ENCODE measurements at regions not wholly inside any gene's neighbourhood (a gene's known extent, or its start where the extent isn't known, plus 50 kb on each side); places are given as distances from the start of the nearest gene placed in this dataset.

GRCh38 chr2:35741556-35741955 is 614.0 kb upstream of the CRIM1 start:
- H3K9ac ChIP-seq (replicated peaks in 1 of 4; ENCODE audit: extremely low read depth in 1 of 4, low read depth in 3 of 4, low read length in 3 of 4) = no peak overlapping the region
- no peak overlapping the region for H2BK120ac ChIP-seq (replicated peaks; ENCODE audit: low read depth, low read length)
- WGBS, 2 experiments (ENCODE audit: extremely low coverage in 1 of 2, insufficient coverage in 1 of 2, insufficient read length in 1 of 2, insufficient replicate concordance in 2 of 2, low coverage in 1 of 2, low lambda C conversion rate in 2 of 2, missing lambda C conversion rate in 1 of 2) = 87% methylated on average over 2 of the region's 2 CpGs; no CpG with 5 or more reads in 1 of the 2 experiments
- CTCF ChIA-PET (ENCODE audit: partially characterized antibody) = no interaction called here
- no peak overlapping the region for H2BK15ac ChIP-seq (ENCODE audit: low read length)
- H2BK12ac ChIP-seq (ENCODE audit: low read depth, low read length) = no peak overlapping the region
- no peak for FAIRE-seq
- H3K23me2 ChIP-seq (ENCODE audit: low read depth, low read length) = no peaks in the 10 kb centered on the region
- H3K56ac ChIP-seq (replicated peaks; ENCODE audit: insufficient read length, low read depth, low read length) = no peak overlapping the region
- no peak overlapping the region for H4K5ac ChIP-seq (ENCODE audit: insufficient read length, low read depth, low read length)
- H3K4me1 ChIP-seq (replicated peaks in 1 of 4; ENCODE audit: control insufficient read depth in 3 of 4, insufficient read depth in 4 of 4, low read length in 3 of 4) = no peaks in the 10 kb centered on the region
- H3K79me2 ChIP-seq (ENCODE audit: control insufficient read depth in 1 of 2, insufficient read depth in 2 of 2, low read length in 2 of 2) = no peaks in the 10 kb centered on the region
- H3K79me1 ChIP-seq (ENCODE audit: low read depth, low read length) = no peaks in the 10 kb centered on the region
- no peak overlapping the region for H3K18ac ChIP-seq (ENCODE audit: extremely low read depth, low read length)
- H4K8ac ChIP-seq (ENCODE audit: extremely low read depth, insufficient read depth, low read length) = no peak overlapping the region
- no peaks in the 10 kb centered on the region for H3K9me3 ChIP-seq (ENCODE audit: insufficient read depth in 2 of 2, low read depth in 1 of 2, low read length in 1 of 2)
- H3K23ac ChIP-seq (ENCODE audit: insufficient read length) = no peak overlapping the region
- no peak overlapping the region for H3K4me3 ChIP-seq (ENCODE audit: extremely low read depth in 1 of 4, insufficient read depth in 2 of 4, low read depth in 3 of 4, low read length in 4 of 4)
- H3K27ac ChIP-seq (ENCODE audit: low read depth, low read length) = no peak overlapping the region
- no peaks in the 10 kb centered on the region for H4K20me1 ChIP-seq (replicated peaks in 1 of 2; ENCODE audit: control insufficient read depth in 1 of 2, insufficient read depth in 2 of 2, low read length in 2 of 2)
- no peak overlapping the region for H2BK20ac ChIP-seq (ENCODE audit: low read length)
- no peak overlapping the region for H3K4me2 ChIP-seq (ENCODE audit: insufficient read depth in 1 of 2, low read depth in 2 of 2, low read length in 2 of 2)
- no peak overlapping the region for H2AK5ac ChIP-seq (ENCODE audit: low read depth, low read length)
- no peak overlapping the region for H4K91ac ChIP-seq (replicated peaks; ENCODE audit: insufficient read length, low read length)
- POLR2A ChIA-PET (ENCODE audit: partially characterized antibody) = no interaction called here
- no peak overlapping the region for H2AFZ ChIP-seq (ENCODE audit: low read length)
- no peaks in the 10 kb centered on the region for H3K27me3 ChIP-seq (replicated peaks in 1 of 4; ENCODE audit: control insufficient read depth in 3 of 4, extremely low read depth in 1 of 4, insufficient read depth in 3 of 4, low read length in 3 of 4)
- no peak overlapping the region for H3K14ac ChIP-seq (ENCODE audit: insufficient read length)
- H2BK5ac ChIP-seq (ENCODE audit: low read depth, low read length) = no peak overlapping the region
- no peak for DNase-seq (ENCODE audit: low read depth in 1 of 2, low spot score in 2 of 2)
- H3K4ac ChIP-seq (replicated peaks; ENCODE audit: insufficient read length, low read depth, low read length) = no peak overlapping the region
- no peaks in the 10 kb centered on the region for H3K36me3 ChIP-seq (ENCODE audit: control insufficient read depth in 2 of 4, insufficient read depth in 4 of 4, low read length in 3 of 4)
- no peak for TF ChIP-seq CBX5 (IDR thresholded peaks at IDR 0.05; ENCODE audit: low read depth, low read length)
- no peak for TF ChIP-seq CBX8 (IDR thresholded peaks at IDR 0.05; ENCODE audit: borderline replicate concordance, low read depth, low read length)
- no peak for TF ChIP-seq SP1 (IDR thresholded peaks at IDR 0.05; ENCODE audit: low read depth, low read length)
- no peak for TF ChIP-seq GABPA (IDR thresholded peaks at IDR 0.05; ENCODE audit: borderline replicate concordance, insufficient read depth, low read length)
- no peak for TF ChIP-seq FOSL1 (IDR thresholded peaks at IDR 0.05; ENCODE audit: insufficient read depth, low read depth, low read length)
- TF ChIP-seq TCF12 (IDR thresholded peaks at IDR 0.05; ENCODE audit: low read depth, low read length) = no peak
- TF ChIP-seq POU5F1 (IDR thresholded peaks at IDR 0.05; ENCODE audit: low read depth, low read length) = no peak
- TF ChIP-seq SUZ12 (IDR thresholded peaks at IDR 0.05; ENCODE audit: low read length) = no peak
- TF ChIP-seq CHD2 (IDR thresholded peaks at IDR 0.05; ENCODE audit: low read length) = no peak
- TF ChIP-seq SIN3A (conservative IDR thresholded peaks at IDR 0.05 in 1 of 2, IDR thresholded peaks at IDR 0.05 in 1 of 2; ENCODE audit: low read depth in 1 of 2, low read length in 2 of 2) = no peak
- no peak for TF ChIP-seq BCL11A (IDR thresholded peaks at IDR 0.05; ENCODE audit: low read depth in 2 of 2, low read length in 2 of 2)
- no peak for TF ChIP-seq EZH2 (IDR thresholded peaks at IDR 0.05; ENCODE audit: low read depth, low read length, severe bottlenecking)
- no peak for TF ChIP-seq RBBP5 (IDR thresholded peaks at IDR 0.05; ENCODE audit: borderline replicate concordance, low read depth, low read length)

Data from H1 (cell line).